Esophagus squamous epithelium (tissue), 5 donors: ENCODE measurements at regions not wholly inside any gene's neighbourhood (a gene's known extent, or its start where the extent isn't known, plus 50 kb on each side); places are given as distances from the start of the nearest gene placed in this dataset.
"Not testable (repeated sequence)": the region's sequence is repeated elsewhere in the genome, so short reads cannot be mapped to it uniquely, and the experiment has no call there.

ENCODE experiments used
- DNase-seq: peaks from one replicate; lab custom pipeline; 2025; lab: John Stamatoyannopoulos, UW
- H3K27ac ChIP-seq, 4 donors: fragments of 200-600 bp; sonication (generic); one replicate each; pipeline ENCODE4 v1.5.1; 2016 to 2019; ENCODE audit warnings: mild to moderate bottlenecking in 1 of 4
- H3K27me3 ChIP-seq, 4 donors: fragments of 200-600 bp; sonication (generic); 1 replicate in 3 of 4; 2 replicates in 1 of 4; pipeline versions ENCODE4 v1.5.1 to v1.6.0; 2017 to 2021; ENCODE audit warnings: antibody characterized with exemption in 1 of 4
- H3K36me3 ChIP-seq, 3 donors: fragments of 200-600 bp; sonication (generic); one replicate each; pipeline ENCODE4 v1.5.1; 2016 to 2019
- H3K4me1 ChIP-seq, 3 donors: fragments of 200-600 bp; sonication (generic); one replicate each; pipeline ENCODE4 v1.5.1; 2017 to 2019
- H3K4me3 ChIP-seq, 4 donors: fragments of 200-600 bp; sonication (generic); 1 replicate in 3 of 4; 2 replicates in 1 of 4; pipeline ENCODE4 v1.5.1; 2016 to 2019; ENCODE audit warnings: mild to moderate bottlenecking in 2 of 4, moderate library complexity in 1 of 4
- H3K9me3 ChIP-seq, 3 donors: fragments of 200-600 bp; sonication (generic); one replicate each; pipeline ENCODE4 v1.5.1; 2016 to 2019
- CTCF ChIP-seq, 6 experiments: fragments of 450-650 bp in 4 of 6; fragments of 200-600 bp in 2 of 6; sonication (generic) in 2 of 6; IDR thresholded peaks; one replicate each; pipeline ENCODE4 v1.5.1; 2016 to 2019; ENCODE audit warnings: antibody characterized with exemption in 6 of 6, mild to moderate bottlenecking in 4 of 6, moderate library complexity in 4 of 6
- POLR2A ChIP-seq, 4 donors: fragments of 450-650 bp; IDR thresholded peaks; one replicate each; pipeline ENCODE4 v1.6.1; 2017; ENCODE audit warnings: antibody characterized with exemption in 4 of 4, mild to moderate bottlenecking in 4 of 4, moderate library complexity in 3 of 4
- WGBS, 2 donors: methylation state at CpG; one replicate each; pipeline ENCODE4 v1.1.5; 2018; 5-methylcytosine and 5-hydroxymethylcytosine counted together
- intact Hi-C: fragments of 100-400 bp; cut with DNase I; formaldehyde crosslinking; loops from one replicate; pipeline ENCODE4 v1.15.0; 2022
- donor health status: DM: yes; HTN: yes; CAD: no.

GRCh38 chrX:63186137-63186536, 165.0 kb downstream of the SPIN4 start:
- no peak overlapping the region for H3K27ac ChIP-seq
- 31 to 53% methylated on average over 1 of the region's 1 CpG for WGBS, 2 donors
- no peaks in the 10 kb centered on the region for H3K36me3 ChIP-seq
- no peaks in the 10 kb centered on the region for H3K27me3 ChIP-seq
- no peaks in the 10 kb centered on the region for H3K4me1 ChIP-seq
- no peaks in the 10 kb centered on the region for H3K9me3 ChIP-seq
- no peak for TF ChIP-seq CTCF (IDR thresholded peaks at IDR 0.05)
- TF ChIP-seq POLR2A (IDR thresholded peaks at IDR 0.05): no peak
- H3K4me3 ChIP-seq: no peak overlapping the region
- no peak for DNase-seq
- intact Hi-C loops: no loop called here

GRCh38 chrX:63179852-63180251, 171.3 kb downstream of the SPIN4 start:
- H3K4me1 ChIP-seq, intact Hi-C loops, H3K27ac ChIP-seq, H3K36me3 ChIP-seq, DNase-seq, H3K27me3 ChIP-seq, H3K9me3 ChIP-seq, H3K4me3 ChIP-seq: not testable (repeated sequence)
- no CpG with 5 or more reads among the region's 3 CpGs for WGBS, 2 donors

- H3K4me3 ChIP-seq, H3K4me1 ChIP-seq, H3K36me3 ChIP-seq, H3K27me3 ChIP-seq, DNase-seq, intact Hi-C loops, H3K27ac ChIP-seq, H3K9me3 ChIP-seq: not testable (repeated sequence)
- WGBS, 2 donors: no CpG with 5 or more reads among the region's 4 CpGs
Observed at GRCh38 chrX:63176578-63176977, 174.6 kb downstream of the SPIN4 start.

GRCh38 chrX:63173841-63174718, 177.1 kb downstream of the SPIN4 start:
- H3K27me3 ChIP-seq, H3K4me3 ChIP-seq, H3K4me1 ChIP-seq, H3K9me3 ChIP-seq, H3K27ac ChIP-seq, DNase-seq, H3K36me3 ChIP-seq, intact Hi-C loops: not testable (repeated sequence)
- no CpG with 5 or more reads among the region's 8 CpGs for WGBS, 2 donors

GRCh38 chrX:63169416-63169815, 181.7 kb downstream of the SPIN4 start:
- H3K27ac ChIP-seq, intact Hi-C loops, H3K27me3 ChIP-seq, H3K9me3 ChIP-seq, H3K36me3 ChIP-seq, H3K4me1 ChIP-seq, DNase-seq, H3K4me3 ChIP-seq: not testable (repeated sequence)
- no CpG with 5 or more reads among the region's 4 CpGs for WGBS, 2 donors

- intact Hi-C loops, DNase-seq, H3K9me3 ChIP-seq, H3K27me3 ChIP-seq, H3K36me3 ChIP-seq, H3K4me3 ChIP-seq, H3K27ac ChIP-seq, H3K4me1 ChIP-seq: not testable (repeated sequence)
- no CpG with 5 or more reads among the region's 1 CpG for WGBS, 2 donors
Observed at GRCh38 chrX:63168949-63169348, 182.2 kb downstream of the SPIN4 start.

GRCh38 chrX:63167002-63167401, 184.1 kb downstream of the SPIN4 start:
- intact Hi-C loops, DNase-seq, H3K27me3 ChIP-seq, H3K4me3 ChIP-seq, H3K27ac ChIP-seq, H3K9me3 ChIP-seq, H3K36me3 ChIP-seq, H3K4me1 ChIP-seq: not testable (repeated sequence)
- no CpG with 5 or more reads among the region's 1 CpG for WGBS, 2 donors

- H3K36me3 ChIP-seq, H3K9me3 ChIP-seq, H3K27me3 ChIP-seq, H3K4me1 ChIP-seq, H3K4me3 ChIP-seq, intact Hi-C loops, H3K27ac ChIP-seq, DNase-seq: not testable (repeated sequence)
- no CpG with 5 or more reads among the region's 1 CpG for WGBS, 2 donors
Observed at GRCh38 chrX:63160994-63161393, 190.1 kb downstream of the SPIN4 start.

GRCh38 chrX:63160340-63160739, 190.8 kb downstream of the SPIN4 start:
- H3K27me3 ChIP-seq, H3K27ac ChIP-seq, H3K4me1 ChIP-seq, H3K36me3 ChIP-seq, H3K9me3 ChIP-seq, H3K4me3 ChIP-seq, intact Hi-C loops, DNase-seq: not testable (repeated sequence)
- WGBS, 2 donors: no CpG with 5 or more reads among the region's 1 CpG

- H3K4me3 ChIP-seq, intact Hi-C loops, H3K27ac ChIP-seq, H3K36me3 ChIP-seq, H3K27me3 ChIP-seq, DNase-seq, H3K4me1 ChIP-seq, H3K9me3 ChIP-seq: not testable (repeated sequence)
- WGBS, 2 donors: no CpG with 5 or more reads among the region's 10 CpGs
Observed at GRCh38 chrX:63145526-63145925, 205.6 kb downstream of the SPIN4 start.

GRCh38 chrX:63142588-63142987, 208.5 kb downstream of the SPIN4 start:
- H3K4me1 ChIP-seq, H3K9me3 ChIP-seq, H3K27ac ChIP-seq, intact Hi-C loops, H3K27me3 ChIP-seq, H3K36me3 ChIP-seq, H3K4me3 ChIP-seq, DNase-seq: not testable (repeated sequence)
- WGBS, 2 donors: no CpG with 5 or more reads among the region's 2 CpGs

GRCh38 chrX:63135859-63136258, 215.3 kb downstream of the SPIN4 start:
- H3K4me1 ChIP-seq, intact Hi-C loops, H3K27ac ChIP-seq, DNase-seq, H3K9me3 ChIP-seq, H3K36me3 ChIP-seq, H3K4me3 ChIP-seq, H3K27me3 ChIP-seq: not testable (repeated sequence)
- WGBS, 2 donors: no CpG with 5 or more reads among the region's 2 CpGs
